HG03045 (cell line): ENCODE measurements at regions not wholly inside any gene's neighbourhood (a gene's known extent, or its start where the extent isn't known, plus 50 kb on each side); places are given as distances from the start of the nearest gene placed in this dataset.
A peak's percentile ranks its signal among the peaks of the same experiment; 100 is the strongest.
"Not testable (repeated sequence)": the region's sequence is repeated elsewhere in the genome, so short reads cannot be mapped to it uniquely, and the experiment has no call there.

Experiments used
- ATAC-seq: cut with Tn5 transposase; IDR thresholded peaks from one replicate; pipeline ENCODE4 v1.9.1; 2021; ENCODE audit warnings: mild to moderate bottlenecking, moderate library complexity; ENCODE audit not compliant: unreplicated experiment

DNA sequence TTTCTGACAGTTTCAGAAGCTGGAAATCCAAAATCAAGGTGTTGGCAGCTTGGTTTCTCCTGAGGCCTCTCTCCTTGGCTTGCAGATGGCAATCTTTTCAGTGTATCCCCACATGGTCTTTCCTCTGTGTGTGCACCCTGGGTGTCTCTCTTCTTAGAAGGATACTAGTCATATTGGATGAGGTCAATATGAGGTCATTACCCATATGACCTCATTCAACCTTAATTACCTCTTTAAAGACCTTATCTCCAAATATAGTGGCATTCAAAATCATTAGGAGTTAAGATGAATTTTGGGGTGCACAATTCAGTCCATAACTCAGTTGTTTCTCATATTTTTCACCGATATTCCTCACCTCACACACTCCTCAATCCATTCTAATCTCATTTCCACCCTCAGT lies 92.4 kb upstream of the TGM3 start:
- ATAC-seq = no peak

DNA sequence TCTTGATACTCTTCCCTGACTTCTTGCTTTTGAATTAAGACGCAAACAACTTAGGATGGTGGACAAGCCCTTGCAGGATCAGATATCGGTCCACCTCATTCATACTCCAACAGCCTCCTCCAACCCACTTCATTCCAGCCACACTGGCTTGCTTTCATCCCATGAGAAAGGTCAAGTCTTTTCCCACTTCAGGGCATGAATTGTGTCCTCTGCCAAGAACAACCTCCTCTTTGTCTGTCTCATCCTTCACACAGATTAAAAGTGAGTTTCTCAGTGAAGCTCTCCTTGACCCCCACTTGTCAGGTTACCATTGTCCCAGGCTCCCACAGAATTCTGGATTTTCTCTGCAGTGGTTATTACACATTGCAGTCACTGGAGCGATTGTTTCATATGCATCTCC lies 91.8 kb upstream of the TGM3 start:
- ATAC-seq = no peak

DNA sequence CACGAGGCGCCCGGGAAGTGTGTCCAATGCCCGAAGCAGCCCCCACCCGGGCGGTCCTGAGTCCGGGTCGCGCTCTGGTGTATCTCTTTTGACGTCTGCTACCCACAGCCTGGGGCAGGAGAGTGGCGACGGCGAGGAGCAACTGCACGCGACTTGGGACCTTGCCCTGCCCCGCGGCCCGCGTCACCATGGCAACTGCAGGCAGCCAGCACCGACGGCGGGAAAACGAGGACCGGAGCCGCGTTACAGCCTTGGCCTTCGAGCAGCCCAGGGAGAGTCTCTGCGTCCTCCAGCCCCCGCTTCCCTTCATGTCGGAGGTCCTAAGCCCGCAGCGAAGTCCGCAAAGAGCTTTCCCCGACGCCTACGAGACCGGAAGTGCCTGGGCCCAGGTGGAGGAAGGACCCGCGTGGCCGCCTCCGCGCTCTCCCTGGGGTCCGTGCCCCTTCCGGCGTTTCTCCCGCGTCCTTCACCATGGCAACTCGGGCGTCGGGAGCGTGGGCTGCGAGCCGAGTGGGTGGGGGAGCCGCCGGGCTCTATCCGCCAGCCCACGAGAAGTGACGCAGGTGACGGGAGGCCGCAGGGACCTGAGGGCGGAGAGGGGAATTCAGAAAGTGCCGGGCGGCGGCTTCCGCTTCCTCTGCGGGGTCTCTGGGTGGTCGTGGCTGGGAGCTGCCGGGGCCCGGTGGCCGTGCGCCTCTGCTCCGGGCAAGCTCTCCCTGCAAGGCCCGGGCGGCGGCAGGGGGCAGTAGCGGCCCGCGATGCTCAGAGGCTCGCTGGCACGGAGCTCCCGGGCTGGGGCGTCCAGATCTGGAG lies 88.6 kb upstream of the TGM3 start:
- peak; percentile 57 for ATAC-seq

DNA sequence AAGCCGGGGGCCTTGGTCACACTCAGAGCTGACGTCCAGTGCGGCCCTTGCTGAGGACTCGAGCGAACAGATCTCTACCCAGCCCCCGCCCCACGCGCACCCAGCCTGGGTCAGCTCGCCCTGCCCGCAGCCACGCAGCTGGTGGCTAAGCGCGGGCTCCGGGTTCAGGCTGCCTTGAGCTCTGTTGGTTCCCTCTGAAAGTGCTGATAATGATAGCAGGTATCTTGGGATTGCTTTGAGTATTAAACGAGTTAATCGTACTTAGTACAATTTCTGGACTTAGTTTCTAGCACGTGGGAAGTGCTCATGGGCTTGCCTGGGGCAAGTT lies 88.1 kb upstream of the TGM3 start:
- ATAC-seq = no peak

DNA sequence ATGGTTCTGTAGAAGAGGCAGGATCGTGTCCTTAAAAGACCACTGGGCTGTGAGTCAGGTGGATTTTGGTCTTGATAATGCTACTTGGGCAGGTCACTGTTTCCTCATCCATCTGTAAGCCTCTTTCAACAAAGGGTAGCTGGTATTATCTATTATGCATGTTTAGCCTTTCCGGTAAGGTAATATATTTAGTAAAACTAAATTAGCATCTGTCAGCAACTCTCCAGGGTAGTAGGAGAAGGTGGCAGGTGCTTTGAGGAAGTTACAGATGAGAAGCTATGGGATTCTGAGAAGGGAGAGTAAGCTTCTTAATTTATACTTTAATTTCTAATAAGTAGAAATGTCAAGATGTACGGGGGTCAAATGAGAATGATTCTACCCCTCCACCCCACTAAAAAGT lies 86.9 kb upstream of the TGM3 start:
- no peak for ATAC-seq

DNA sequence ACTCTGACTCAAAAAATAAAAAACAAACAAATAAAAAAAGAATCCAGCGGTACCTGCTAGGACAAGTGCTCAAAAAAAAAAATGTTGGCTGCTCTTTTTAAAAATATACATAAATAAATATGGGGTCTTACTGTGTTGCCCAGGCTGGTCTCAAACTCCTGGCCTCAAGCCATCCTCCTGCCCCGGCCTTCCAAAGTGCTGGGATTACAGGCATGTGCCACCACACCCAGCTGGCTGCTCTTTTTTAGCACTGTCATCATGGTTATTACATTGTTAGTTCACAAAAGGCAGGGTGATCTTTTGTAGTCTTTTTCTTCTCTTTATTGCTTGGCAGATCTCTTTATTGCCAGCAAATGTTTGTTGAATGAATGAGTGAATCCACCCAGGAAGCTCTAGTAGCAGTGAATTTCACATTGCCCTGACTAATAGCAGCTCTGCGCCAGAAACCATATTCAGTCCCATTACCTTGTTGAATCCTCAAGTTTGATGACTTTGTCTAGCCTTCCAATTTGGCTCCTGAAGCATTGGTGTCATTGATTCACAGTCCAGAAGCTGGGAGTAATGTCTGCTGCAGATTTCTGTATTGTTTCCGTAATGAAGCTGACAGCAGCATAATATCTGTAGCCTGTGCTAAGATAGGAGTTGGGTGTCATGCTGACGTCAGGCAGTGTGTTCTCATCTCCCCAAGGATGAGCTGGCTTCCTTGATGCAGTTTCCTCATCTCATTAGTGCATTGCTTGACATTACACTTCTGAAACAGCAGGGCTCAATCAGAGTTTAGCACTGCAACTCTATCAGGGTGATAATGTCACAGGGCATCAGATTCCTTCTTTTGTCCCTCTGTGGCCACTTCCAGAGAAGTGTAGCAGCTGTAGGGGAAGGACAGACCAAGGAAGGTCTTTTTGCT lies 84.9 kb upstream of the TGM3 start:
- no peak for ATAC-seq

DNA sequence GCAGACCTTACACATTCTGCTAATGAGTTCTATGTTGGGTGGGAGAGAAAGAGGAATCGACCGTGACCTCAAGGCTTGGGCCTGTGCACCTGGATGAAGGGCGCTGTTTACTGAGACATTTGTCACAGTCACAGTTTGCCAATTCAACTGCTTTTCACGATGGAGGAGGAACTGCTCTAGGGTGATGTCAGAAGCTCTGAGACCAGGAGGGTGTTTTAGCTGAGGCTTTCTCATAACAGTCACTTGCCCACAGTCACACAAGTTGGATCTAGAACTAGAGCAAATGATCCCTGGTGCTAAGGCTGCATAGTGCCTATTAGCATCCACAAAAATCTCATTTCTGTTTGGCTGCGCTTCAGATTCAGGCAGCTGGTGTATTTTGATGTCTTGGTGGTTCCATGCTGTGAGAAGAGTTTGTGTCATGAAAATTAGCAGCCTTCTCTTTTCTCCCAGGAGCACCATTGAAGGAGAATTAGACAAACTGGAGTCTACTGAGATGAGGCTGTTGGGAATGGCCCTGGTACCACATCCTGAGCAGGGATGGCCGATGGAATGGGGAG lies 83.3 kb upstream of the TGM3 start:
- ATAC-seq = no peak

DNA sequence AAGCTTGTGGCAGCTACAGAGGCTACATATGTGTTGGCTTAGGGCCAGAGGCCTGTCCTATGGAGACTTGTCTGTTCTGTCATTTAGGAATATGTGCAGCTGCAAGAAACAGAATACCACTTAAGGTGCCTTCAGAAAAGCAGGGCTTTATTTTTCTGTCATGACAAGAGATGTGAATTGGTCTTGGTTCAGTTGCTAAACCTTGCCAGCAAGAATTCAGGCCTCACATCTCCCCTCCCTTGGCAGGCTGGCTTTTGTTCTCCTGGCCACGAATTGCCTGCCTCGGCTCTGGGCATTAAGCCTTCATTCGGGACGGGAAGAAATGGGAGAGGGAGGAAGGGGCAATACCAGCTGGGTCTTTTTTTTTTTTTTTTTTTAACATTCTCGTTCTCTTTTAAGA lies 82.4 kb upstream of the TGM3 start:
- no peak for ATAC-seq

DNA sequence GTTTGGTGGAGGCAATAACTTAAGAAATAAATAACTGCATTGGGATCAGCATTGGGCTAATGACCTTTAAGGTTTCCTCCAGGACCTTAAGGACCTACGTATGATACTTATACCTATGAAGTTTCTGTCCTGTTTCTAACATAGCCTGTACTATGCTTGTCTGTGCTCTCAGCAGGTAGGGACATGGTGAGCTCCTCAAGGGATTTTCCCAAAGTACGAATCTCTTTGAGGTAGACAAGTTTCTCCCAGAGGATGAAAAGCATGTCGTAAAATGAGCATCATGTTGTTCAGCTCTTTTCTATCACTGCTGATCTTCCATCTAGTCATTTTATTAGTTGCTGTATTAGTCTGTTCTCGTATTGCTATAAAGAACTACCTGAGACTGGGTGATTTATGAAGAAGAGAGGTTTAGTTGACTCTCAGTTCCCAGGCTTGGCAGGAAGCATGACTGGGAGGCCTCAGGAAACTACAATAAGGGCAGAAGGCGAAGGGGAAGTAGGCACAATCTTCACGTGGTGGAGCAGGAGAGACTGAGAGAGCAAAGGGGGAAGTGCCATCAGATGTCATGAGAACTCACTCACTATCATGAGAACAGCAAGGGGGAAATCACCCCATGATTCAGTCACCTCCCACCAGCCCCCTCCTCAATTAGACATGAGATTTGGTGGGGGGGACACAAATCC lies 77.8 kb upstream of the TGM3 start:
- no peak for ATAC-seq

DNA sequence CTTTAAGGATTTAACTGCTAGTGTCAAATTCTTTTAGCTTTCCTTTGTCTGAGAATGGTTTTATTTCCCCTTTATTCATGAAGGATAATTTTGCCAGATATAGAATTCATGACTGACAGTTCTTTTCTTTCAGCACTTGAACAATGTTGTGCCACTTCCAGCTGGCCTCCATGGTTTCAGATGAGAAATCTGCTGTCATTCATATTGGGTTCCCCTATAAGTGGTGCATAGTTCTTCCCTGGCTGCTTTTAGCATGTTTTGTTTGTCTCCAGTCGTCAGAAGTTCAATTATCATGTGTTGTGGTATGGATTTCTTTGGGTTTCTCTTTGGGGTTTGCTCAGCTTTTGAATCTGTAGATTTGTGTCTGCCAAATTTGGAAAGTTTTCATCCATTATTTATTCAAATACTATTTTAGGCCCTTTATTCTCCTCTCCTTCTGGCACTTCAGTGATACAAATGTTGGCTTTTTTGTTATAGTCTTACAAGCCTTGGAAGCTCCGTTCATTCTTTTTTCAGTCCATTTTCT lies 76.3 kb upstream of the TGM3 start:
- ATAC-seq = no peak

DNA sequence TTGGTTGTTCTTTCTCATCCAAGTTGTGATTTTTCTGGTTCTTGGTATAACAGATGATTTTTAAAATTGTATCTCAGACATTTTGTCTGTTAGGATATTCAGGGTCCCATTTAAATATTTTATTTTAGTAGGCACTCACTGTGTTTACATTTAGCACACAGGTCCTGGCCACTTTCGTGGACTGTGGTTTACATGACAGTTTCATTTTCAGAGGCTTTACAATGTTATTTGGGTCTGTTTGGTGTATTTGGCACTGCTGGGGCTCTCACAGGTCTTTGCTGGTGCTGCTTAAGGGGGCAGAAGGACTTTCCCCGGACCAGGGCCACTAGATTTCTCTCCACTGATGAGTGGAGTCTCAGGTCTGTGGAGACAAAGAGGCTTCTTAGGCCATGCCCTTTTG lies 75.5 kb upstream of the TGM3 start:
- no peak for ATAC-seq

DNA sequence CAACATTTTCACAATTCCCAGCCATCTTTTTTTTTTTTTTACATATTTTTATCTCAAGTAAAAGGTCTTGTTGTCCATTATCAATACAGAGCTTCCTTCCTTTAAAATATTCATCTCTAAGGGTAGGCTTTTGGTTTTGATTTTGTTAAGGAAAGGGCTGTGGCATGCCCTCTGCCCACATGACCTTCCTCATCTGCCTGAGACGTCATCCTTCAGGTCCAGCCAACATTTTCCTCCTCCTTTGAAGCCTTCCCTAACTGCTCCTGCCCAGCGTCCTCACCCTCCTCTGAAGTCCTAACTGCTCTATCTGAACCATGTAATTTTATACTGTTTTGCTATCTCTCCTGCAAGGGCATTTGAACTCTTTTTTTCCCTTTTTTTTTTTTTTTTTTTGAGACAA lies 73.9 kb upstream of the TGM3 start:
- ATAC-seq = no peak

DNA sequence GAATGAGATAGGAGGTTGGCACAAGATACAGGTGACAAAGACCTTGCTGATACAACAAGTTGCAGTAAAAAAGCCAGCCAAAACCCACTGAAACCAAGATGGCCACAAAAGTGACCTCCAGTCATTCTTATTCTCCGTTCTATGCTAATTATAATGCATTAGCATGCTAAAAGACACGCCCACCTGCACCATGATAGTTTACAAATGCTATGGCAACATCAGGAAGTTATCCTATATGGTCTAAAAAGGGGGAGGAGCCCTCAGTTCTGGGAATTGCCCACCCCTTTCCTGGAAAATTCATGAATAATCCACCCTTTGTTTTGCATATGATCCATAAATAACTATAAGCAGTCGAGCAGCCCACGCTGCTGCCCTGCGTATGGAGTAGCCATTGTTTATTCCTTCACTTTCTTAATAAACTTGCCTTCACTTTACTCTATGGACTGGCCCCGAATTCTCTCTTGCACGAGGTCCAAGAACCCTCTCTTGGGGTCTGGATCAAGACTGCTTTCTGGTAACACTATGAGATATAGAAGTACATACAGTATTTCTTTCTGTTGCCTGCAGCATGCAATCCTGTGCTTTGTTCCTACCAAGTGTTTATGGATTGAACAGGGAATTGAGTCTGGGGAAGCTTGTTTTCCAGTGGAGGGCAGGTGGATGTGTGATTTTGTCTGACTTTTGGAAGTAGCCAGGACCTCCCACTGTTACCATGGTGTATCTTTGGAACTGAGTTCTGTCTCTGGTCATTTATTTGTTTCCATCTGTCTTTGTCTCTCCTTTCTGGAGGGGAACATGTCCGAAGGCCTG lies 72.0 kb upstream of the TGM3 start:
- ATAC-seq = no peak

DNA sequence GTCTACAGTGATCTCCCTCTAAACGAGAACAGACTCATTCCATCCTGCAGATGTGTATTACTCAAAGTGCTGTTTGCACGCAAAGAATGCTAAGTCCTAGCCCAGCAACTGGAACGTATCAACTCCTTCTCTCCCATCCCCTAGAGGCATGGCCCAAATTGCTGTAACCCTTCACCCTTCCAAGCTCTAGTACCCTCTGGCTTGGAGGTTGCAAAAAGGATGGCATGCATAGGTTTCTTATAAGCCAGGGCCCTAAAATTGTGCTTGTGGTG lies 71.5 kb upstream of the TGM3 start:
- ATAC-seq = no peak

DNA sequence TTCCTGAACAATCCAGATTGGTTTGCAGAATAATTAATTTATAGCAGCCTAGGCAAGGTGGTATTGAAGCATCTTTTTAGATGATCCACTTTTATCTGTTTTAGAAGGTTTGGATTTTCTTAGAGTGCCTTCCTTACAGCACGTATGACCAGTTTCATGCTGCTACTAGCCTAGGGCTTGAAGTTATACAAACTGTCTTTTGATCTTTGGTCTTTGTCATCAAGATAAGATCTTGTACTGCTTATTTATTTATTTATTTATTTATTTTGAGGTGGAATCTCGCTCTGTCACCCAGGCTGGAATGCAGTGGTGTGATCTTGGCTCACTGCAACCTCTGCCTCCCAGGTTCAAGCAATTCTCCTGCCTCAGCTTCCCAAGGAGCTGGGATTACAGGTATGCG lies 68.5 kb upstream of the TGM3 start:
- not testable (repeated sequence) for ATAC-seq

DNA sequence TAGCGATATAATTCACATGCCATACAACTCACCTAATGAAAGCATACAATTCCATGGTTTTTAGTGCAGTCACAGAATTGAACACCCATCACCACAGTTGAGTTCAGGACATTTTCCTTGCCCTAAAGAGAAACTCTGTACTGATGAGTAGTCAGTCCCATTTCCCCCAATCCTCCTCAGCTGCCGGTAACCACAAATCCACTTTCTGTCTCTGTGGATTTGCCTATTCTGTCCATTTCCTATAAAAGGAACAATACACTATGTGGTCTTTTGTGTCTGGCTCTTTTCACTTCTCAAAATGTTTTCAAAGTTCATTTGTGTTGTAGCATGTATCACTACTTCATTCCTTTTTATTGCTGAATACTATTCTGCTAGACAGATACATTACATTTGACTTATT lies 67.9 kb upstream of the TGM3 start:
- no peak for ATAC-seq

DNA sequence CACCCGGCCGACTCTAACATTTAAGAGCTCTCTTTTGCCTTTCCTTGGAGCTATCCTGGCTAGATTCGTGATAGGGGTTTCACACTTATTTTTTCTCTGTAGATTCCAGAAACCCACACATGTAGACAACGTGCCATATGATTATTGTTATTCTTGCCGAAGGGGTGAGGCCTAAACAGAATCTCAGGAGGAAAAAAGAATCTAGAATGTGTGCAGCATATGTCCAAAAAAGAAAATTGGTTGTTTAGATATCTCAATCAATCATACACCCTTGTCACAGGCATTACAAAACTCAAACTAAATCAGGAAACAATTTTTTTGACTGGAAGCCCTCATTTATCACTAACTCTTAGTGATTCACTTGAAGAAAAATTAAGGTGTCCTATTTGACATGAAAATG lies 66.9 kb upstream of the TGM3 start:
- ATAC-seq = no peak

DNA sequence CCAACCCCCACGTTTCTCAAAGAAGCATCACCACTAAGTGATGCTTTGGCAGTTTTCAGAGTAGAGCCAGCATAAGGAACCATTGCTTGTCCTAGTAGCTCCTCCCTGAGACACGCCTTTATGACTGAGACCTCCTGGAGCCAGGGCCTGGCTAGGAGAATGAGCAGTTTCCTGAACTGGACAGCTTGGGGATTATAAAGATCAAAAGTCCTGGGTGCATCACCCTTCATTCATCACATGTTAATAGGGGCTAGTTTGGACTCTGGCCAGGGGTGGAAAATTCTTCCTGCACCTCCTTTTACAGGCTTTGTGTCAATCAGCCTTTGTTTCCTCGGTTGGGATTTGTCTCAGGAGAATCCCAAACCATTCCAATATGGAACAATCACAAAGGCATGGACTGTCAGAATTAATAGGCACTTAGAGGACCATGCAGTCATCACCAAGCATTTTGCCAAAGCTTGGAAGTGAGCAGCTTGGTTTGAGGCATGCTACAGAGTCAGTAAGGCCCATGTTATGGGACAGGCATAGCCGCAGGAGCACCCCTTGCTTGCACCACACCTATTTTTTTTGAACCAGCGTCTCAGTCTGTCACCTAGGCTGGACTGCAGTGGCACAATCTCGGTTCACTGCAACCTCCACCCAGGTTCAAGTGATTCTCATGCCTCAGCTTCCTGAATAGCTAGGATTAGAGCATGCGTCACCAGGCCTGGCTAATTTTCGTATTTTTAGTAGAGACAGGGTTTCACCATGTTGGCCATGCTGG lies 64.9 kb upstream of the TGM3 start:
- no peak for ATAC-seq

DNA sequence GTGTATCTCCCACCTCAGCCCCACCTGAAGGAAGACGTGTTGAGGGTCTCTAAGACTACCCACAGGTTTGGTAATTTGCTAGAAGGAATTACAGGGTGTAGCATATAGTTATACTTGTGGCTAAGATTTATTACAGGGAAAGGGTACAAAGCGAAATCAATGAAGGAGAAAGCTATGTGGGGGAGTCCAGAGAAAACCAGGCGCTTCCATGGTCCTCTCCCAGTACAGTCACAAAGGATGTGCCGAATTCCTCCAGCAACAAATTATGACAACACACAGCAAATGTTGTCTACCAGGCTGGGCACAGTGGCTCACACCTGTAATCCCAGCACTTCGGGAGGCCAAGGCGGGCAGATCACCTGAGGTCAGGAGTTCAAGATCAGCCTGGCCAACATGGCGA lies 64.1 kb upstream of the TGM3 start:
- ATAC-seq = no peak

DNA sequence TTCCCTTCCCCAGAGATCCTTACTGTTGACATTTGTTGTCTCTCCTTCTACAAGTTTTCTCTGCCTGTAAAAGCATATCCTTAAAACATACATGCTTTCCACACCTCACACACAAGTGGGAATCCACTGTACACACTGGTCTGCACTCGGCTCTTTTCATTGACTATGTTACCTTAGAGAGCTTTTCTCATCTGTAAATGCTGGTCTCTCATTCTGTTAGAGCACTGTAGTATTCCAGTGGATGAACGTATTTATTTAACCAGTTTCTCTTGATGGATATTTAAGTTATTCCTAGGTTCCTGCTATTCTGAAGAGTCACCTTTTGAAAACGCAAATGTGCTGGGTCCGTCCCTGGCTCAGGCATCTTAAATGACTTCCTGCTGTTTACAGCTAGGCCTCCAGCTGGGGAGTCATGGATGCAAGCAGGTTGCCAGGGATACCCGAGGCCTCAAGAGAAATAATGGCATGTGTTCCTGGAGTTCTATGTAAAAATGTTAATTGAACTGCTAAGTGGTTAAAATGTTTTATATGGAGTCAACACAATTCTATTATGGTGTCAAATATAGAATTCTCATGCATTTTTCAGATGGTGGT lies 61.1 kb upstream of the TGM3 start:
- no peak for ATAC-seq
